ENCODE measurements at regions not wholly inside any gene's neighbourhood (a gene's known extent, or its start where the extent isn't known, plus 50 kb on each side); places are given as distances from the start of the nearest gene placed in this dataset.

GRCh38 chr3:22746221-22746620 is 456.9 kb upstream of the UBE2E2 start:
- Histone ChIP-seq H3K9ac (no peak overlapping the region), H3K4me1 (ENCODE audit: control insufficient read depth in 1 of 2, insufficient read depth in 2 of 2, low read depth in 1 of 2, low read length in 1 of 2) (no peaks in the 10 kb centered on the region), H3K27me3 (ENCODE audit: insufficient read depth) (no peaks in the 10 kb centered on the region), H3K4me2 (no peak overlapping the region), H3K4me3 (ENCODE audit: low read depth in 2 of 2, low read length in 1 of 2) (no peak overlapping the region), H3K9me2 (no peaks in the 10 kb centered on the region), H2AFZ (ENCODE audit: low read depth) (no peak overlapping the region), H3K27ac (ENCODE audit: low read depth in 2 of 2, low read length in 1 of 2) (no peak overlapping the region), H3F3A (replicated peaks; ENCODE audit: insufficient read depth) (no peaks in the 10 kb centered on the region), H4K20me1 (ENCODE audit: insufficient read depth) (no peaks in the 10 kb centered on the region), H3K79me2 (ENCODE audit: insufficient read depth) (no peaks in the 10 kb centered on the region), H3K9me3 (no peaks in the 10 kb centered on the region), H3K36me3 (replicated peaks in 1 of 2; ENCODE audit: control insufficient read depth in 1 of 2, insufficient read depth in 2 of 2, low read length in 1 of 2) (no peaks in the 10 kb centered on the region)
- TF ChIP-seq ELF1 (IDR thresholded peaks at IDR 0.05) = no peak
- TF ChIP-seq NFIC (IDR thresholded peaks at IDR 0.05; ENCODE audit: borderline replicate concordance) = no peak
- TF ChIP-seq PBX3 (IDR thresholded peaks at IDR 0.05) = no peak
- TF ChIP-seq RFX5 (IDR thresholded peaks at IDR 0.05; ENCODE audit: low read length) = no peak
- TF ChIP-seq TCF12 (IDR thresholded peaks at IDR 0.05) = no peak
- TF ChIP-seq FOXM1 (IDR thresholded peaks at IDR 0.05; ENCODE audit: low read depth) = no peak
- TF ChIP-seq JUND (IDR thresholded peaks at IDR 0.05) = no peak
- no peak for TF ChIP-seq MAX (IDR thresholded peaks at IDR 0.05; ENCODE audit: low read depth)
- TF ChIP-seq FOSL2 (IDR thresholded peaks at IDR 0.05; ENCODE audit: borderline replicate concordance, low read depth) = no peak
- TF ChIP-seq TAF1 (IDR thresholded peaks at IDR 0.05; ENCODE audit: borderline replicate concordance, low read depth, low read length) = no peak
- no peak for TF ChIP-seq GABPA (IDR thresholded peaks at IDR 0.05; ENCODE audit: low read depth)
- no peak for TF ChIP-seq RXRA (IDR thresholded peaks at IDR 0.05; ENCODE audit: borderline replicate concordance, low read depth)
- POLR2A ChIA-PET = no interaction called here
- no peak for DNase-seq
- CTCF ChIA-PET = no interaction called here

GRCh38 chr3:22748453-22749045 is 454.6 kb upstream of the UBE2E2 start:
- Histone ChIP-seq H3K4me3 (ENCODE audit: low read depth in 2 of 2, low read length in 1 of 2) (no peak overlapping the region), H2AFZ (ENCODE audit: low read depth) (no peak overlapping the region), H4K20me1 (ENCODE audit: insufficient read depth) (no peaks in the 10 kb centered on the region), H3K36me3 (replicated peaks in 1 of 2; ENCODE audit: control insufficient read depth in 1 of 2, insufficient read depth in 2 of 2, low read length in 1 of 2) (no peaks in the 10 kb centered on the region), H3F3A (replicated peaks; ENCODE audit: insufficient read depth) (no peaks in the 10 kb centered on the region), H3K9me2 (no peaks in the 10 kb centered on the region), H3K27me3 (ENCODE audit: insufficient read depth) (no peaks in the 10 kb centered on the region), H3K4me1 (ENCODE audit: control insufficient read depth in 1 of 2, insufficient read depth in 2 of 2, low read depth in 1 of 2, low read length in 1 of 2) (no peaks in the 10 kb centered on the region), H3K79me2 (ENCODE audit: insufficient read depth) (no peaks in the 10 kb centered on the region), H3K9ac (no peak overlapping the region), H3K27ac (ENCODE audit: low read depth in 2 of 2, low read length in 1 of 2) (no peak overlapping the region), H3K4me2 (no peak overlapping the region), H3K9me3 (no peaks in the 10 kb centered on the region)
- WGBS (ENCODE audit: low lambda C conversion rate) = 29% methylated on average over 3 of the region's 3 CpGs
- ChIA-PET POLR2A (no interaction called here), CTCF (no interaction called here)
- no peak for TF ChIP-seq CHD2 (IDR thresholded peaks at IDR 0.05; ENCODE audit: low read length, partially characterized antibody)
- no peak for TF ChIP-seq USF1 (IDR thresholded peaks at IDR 0.05; ENCODE audit: borderline replicate concordance, low read depth)
- no peak for TF ChIP-seq FOXJ3 (CRISPR knock-in tag; IDR thresholded peaks at IDR 0.05)
- no peak for TF ChIP-seq NFIC (IDR thresholded peaks at IDR 0.05; ENCODE audit: borderline replicate concordance)
- TF ChIP-seq TCF12 (IDR thresholded peaks at IDR 0.05) = no peak
- TF ChIP-seq RFX5 (IDR thresholded peaks at IDR 0.05; ENCODE audit: low read length) = no peak
- no peak for TF ChIP-seq MXI1 (IDR thresholded peaks at IDR 0.05; ENCODE audit: low read depth, low read length)
- TF ChIP-seq CTCF (IDR thresholded peaks at IDR 0.05) = no peak
- TF ChIP-seq MAX (IDR thresholded peaks at IDR 0.05; ENCODE audit: low read depth) = no peak
- TF ChIP-seq SIN3A (IDR thresholded peaks at IDR 0.05; ENCODE audit: borderline replicate concordance, low read depth, low read length) = no peak
- TF ChIP-seq FOSL2 (IDR thresholded peaks at IDR 0.05; ENCODE audit: borderline replicate concordance, low read depth) = no peak
- no peak for TF ChIP-seq SMC3 (IDR thresholded peaks at IDR 0.05; ENCODE audit: low read depth, low read length)
- TF ChIP-seq JUND (IDR thresholded peaks at IDR 0.05) = no peak
- DNase-seq = peak; percentile 13

Data from SK-N-SH (cell line).